ENCODE measurements at regions not wholly inside any gene's neighbourhood (a gene's known extent, or its start where the extent isn't known, plus 50 kb on each side); places are given as distances from the start of the nearest gene placed in this dataset.

GRCh38 chr1:242754926-242755325, 230.4 kb upstream of the PLD5 start:
- Histone ChIP-seq H3K4me1 (ENCODE audit: insufficient read depth, poor library complexity, severe bottlenecking) (no peaks in the 10 kb centered on the region), H3K27me3 (ENCODE audit: insufficient read depth, poor library complexity, severe bottlenecking) (no peaks in the 10 kb centered on the region), H3K4me3 (ENCODE audit: severe bottlenecking) (no peak overlapping the region), H3K36me3 (ENCODE audit: low read depth) (no peaks in the 10 kb centered on the region), H3K27ac (ENCODE audit: poor library complexity, severe bottlenecking) (no peak overlapping the region), H3K9me3 (ENCODE audit: severe bottlenecking) (no peaks in the 10 kb centered on the region)
- ATAC-seq (ENCODE audit: low read depth), result no peak
- no peak for TF ChIP-seq CTCF (IDR thresholded peaks at IDR 0.05; ENCODE audit: poor library complexity, severe bottlenecking)
- no peak for DNase-seq (ENCODE audit: low spot score)

GRCh38 chr1:242754125-242754524, 229.6 kb upstream of the PLD5 start:
- no peaks in the 10 kb centered on the region for H3K9me3 ChIP-seq (ENCODE audit: severe bottlenecking)
- no peak overlapping the region for H3K27ac ChIP-seq (ENCODE audit: poor library complexity, severe bottlenecking)
- no peak for DNase-seq (ENCODE audit: low spot score)
- no peaks in the 10 kb centered on the region for H3K4me1 ChIP-seq (ENCODE audit: insufficient read depth, poor library complexity, severe bottlenecking)
- no peak overlapping the region for H3K4me3 ChIP-seq (ENCODE audit: severe bottlenecking)
- H3K27me3 ChIP-seq (ENCODE audit: insufficient read depth, poor library complexity, severe bottlenecking), result no peaks in the 10 kb centered on the region
- H3K36me3 ChIP-seq (ENCODE audit: low read depth), result no peaks in the 10 kb centered on the region
- no peak for TF ChIP-seq CTCF (IDR thresholded peaks at IDR 0.05; ENCODE audit: poor library complexity, severe bottlenecking)
- no peak for ATAC-seq (ENCODE audit: low read depth)

GRCh38 chr1:242747233-242747632, 222.7 kb upstream of the PLD5 start:
- Histone ChIP-seq H3K4me1 (ENCODE audit: insufficient read depth, poor library complexity, severe bottlenecking) (no peaks in the 10 kb centered on the region), H3K9me3 (ENCODE audit: severe bottlenecking) (no peaks in the 10 kb centered on the region), H3K27me3 (ENCODE audit: insufficient read depth, poor library complexity, severe bottlenecking) (no peaks in the 10 kb centered on the region), H3K27ac (ENCODE audit: poor library complexity, severe bottlenecking) (no peak overlapping the region), H3K36me3 (ENCODE audit: low read depth) (no peaks in the 10 kb centered on the region), H3K4me3 (ENCODE audit: severe bottlenecking) (no peak overlapping the region)
- DNase-seq (ENCODE audit: low spot score), result no peak
- ATAC-seq (ENCODE audit: low read depth), result no peak
- no peak for TF ChIP-seq CTCF (IDR thresholded peaks at IDR 0.05; ENCODE audit: poor library complexity, severe bottlenecking)

- Histone ChIP-seq H3K9me3 (ENCODE audit: severe bottlenecking) (no peaks in the 10 kb centered on the region), H3K4me3 (ENCODE audit: severe bottlenecking) (no peak overlapping the region), H3K27me3 (ENCODE audit: insufficient read depth, poor library complexity, severe bottlenecking) (no peaks in the 10 kb centered on the region), H3K27ac (ENCODE audit: poor library complexity, severe bottlenecking) (no peak overlapping the region), H3K4me1 (ENCODE audit: insufficient read depth, poor library complexity, severe bottlenecking) (no peaks in the 10 kb centered on the region), H3K36me3 (ENCODE audit: low read depth) (no peaks in the 10 kb centered on the region)
- no peak for TF ChIP-seq CTCF (IDR thresholded peaks at IDR 0.05; ENCODE audit: poor library complexity, severe bottlenecking)
- DNase-seq (ENCODE audit: low spot score) (no peak), ATAC-seq (ENCODE audit: low read depth) (no peak)
These were observed 220.6 kb upstream of the PLD5 start for GRCh38 chr1:242745079-242745478.

- ATAC-seq (ENCODE audit: low read depth), result no peak
These were observed 219.7 kb upstream of the PLD5 start for GRCh38 chr1:242743983-242744780.

More at GRCh38 chr1:242743983-242744780, 219.7 kb upstream of the PLD5 start:
- Histone ChIP-seq H3K36me3 (ENCODE audit: low read depth) (no peaks in the 10 kb centered on the region), H3K27ac (ENCODE audit: poor library complexity, severe bottlenecking) (no peak overlapping the region), H3K4me3 (ENCODE audit: severe bottlenecking) (no peak overlapping the region), H3K9me3 (ENCODE audit: severe bottlenecking) (no peaks in the 10 kb centered on the region), H3K27me3 (ENCODE audit: insufficient read depth, poor library complexity, severe bottlenecking) (no peaks in the 10 kb centered on the region), H3K4me1 (ENCODE audit: insufficient read depth, poor library complexity, severe bottlenecking) (no peaks in the 10 kb centered on the region)
- no peak for TF ChIP-seq CTCF (IDR thresholded peaks at IDR 0.05; ENCODE audit: poor library complexity, severe bottlenecking)
- DNase-seq (ENCODE audit: low spot score), result no peak

Measured in RWPE2 (cell line).